CD4-positive, alpha-beta T cell treated with Interleukin-15 for 4 hours (primary cell): ENCODE measurements at regions not wholly inside any gene's neighbourhood (a gene's known extent, or its start where the extent isn't known, plus 50 kb on each side); places are given as distances from the start of the nearest gene placed in this dataset.

Experiments
- DNase-seq: peaks from one replicate; pipeline ENCODE4 v3.0.0-alpha.2; 2020; ENCODE audit warnings: low spot score

- no peak for DNase-seq
Observed at GRCh38 chr13:109516186-109516585, 270.2 kb downstream of the IRS2 start.

- DNase-seq, result no peak
Observed at GRCh38 chr13:109510013-109510412, 276.4 kb downstream of the IRS2 start.

GRCh38 chr13:109509154-109509900 is 277.1 kb downstream of the IRS2 start:
- DNase-seq, result no peak

GRCh38 chr13:109500146-109500773 is 286.1 kb downstream of the IRS2 start:
- no peak for DNase-seq

- DNase-seq, result no peak
Observed at GRCh38 chr13:109497917-109498316, 288.5 kb downstream of the IRS2 start.

- DNase-seq, result no peak
Observed at GRCh38 chr13:109496216-109496615, 290.2 kb downstream of the IRS2 start.

GRCh38 chr13:109494925-109495369 is 291.4 kb downstream of the IRS2 start:
- no peak for DNase-seq

- no peak for DNase-seq
Observed at GRCh38 chr13:109485136-109485794, 301.1 kb downstream of the IRS2 start.

GRCh38 chr13:109483284-109483683 is 303.1 kb downstream of the IRS2 start:
- DNase-seq, result no peak

- no peak for DNase-seq
Observed at GRCh38 chr13:109481040-109481439, 305.3 kb downstream of the IRS2 start.

- DNase-seq, result no peak
Observed at GRCh38 chr13:109480011-109480955, 306.1 kb downstream of the IRS2 start.

- DNase-seq, result no peak
Observed at GRCh38 chr13:109479534-109479933, 306.8 kb downstream of the IRS2 start.

GRCh38 chr13:109476001-109476400 is 310.4 kb downstream of the IRS2 start:
- DNase-seq, result no peak

GRCh38 chr13:109468123-109468522 is 318.3 kb downstream of the IRS2 start:
- DNase-seq, result no peak

GRCh38 chr13:109465148-109465547 is 321.2 kb downstream of the IRS2 start:
- DNase-seq, result no peak

GRCh38 chr13:109454167-109454917 is 332.0 kb downstream of the IRS2 start:
- DNase-seq, result no peak

GRCh38 chr13:109451726-109452125 is 334.7 kb downstream of the IRS2 start:
- DNase-seq, result no peak

GRCh38 chr13:109448629-109449028 is 337.8 kb downstream of the IRS2 start:
- no peak for DNase-seq

GRCh38 chr13:109447667-109448066 is 338.7 kb downstream of the IRS2 start:
- no peak for DNase-seq

- no peak for DNase-seq
Observed at GRCh38 chr13:109440320-109440719, 346.1 kb downstream of the IRS2 start.

GRCh38 chr13:109439813-109440212 is 346.6 kb downstream of the IRS2 start:
- no peak for DNase-seq
